GM19463 (cell line): ENCODE measurements at regions not wholly inside any gene's neighbourhood (a gene's known extent, or its start where the extent isn't known, plus 50 kb on each side); places are given as distances from the start of the nearest gene placed in this dataset.
"Not testable (repeated sequence)": the region's sequence is repeated elsewhere in the genome, so short reads cannot be mapped to it uniquely, and the experiment has no call there.

ENCODE experiments used
- ATAC-seq: cut with Tn5 transposase; IDR thresholded peaks from one replicate; pipeline ENCODE4 v1.9.1; 2021; ENCODE audit warnings: mild to moderate bottlenecking, moderate library complexity; ENCODE audit not compliant: unreplicated experiment

DNA sequence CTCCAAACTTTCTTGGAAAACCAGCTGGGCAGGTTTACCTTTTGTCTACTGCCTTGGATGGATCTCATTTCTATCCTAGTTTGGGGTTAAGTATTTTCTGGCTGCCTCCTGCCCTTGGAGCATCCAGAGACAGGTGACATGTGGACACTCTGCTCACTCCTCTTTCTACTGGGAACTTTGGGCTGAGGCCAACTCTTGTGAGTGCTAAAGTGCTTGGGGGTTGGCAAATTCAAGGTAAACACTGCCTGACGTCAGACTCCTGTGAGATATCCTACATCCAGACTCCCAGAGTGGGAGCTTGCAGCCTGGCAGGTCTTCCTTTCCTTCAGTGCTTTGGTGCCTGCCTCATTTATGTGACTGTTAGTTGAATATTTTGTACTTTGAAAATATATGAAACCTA lies 388.1 kb downstream of the KCNRG start:
- ATAC-seq, result no peak

DNA sequence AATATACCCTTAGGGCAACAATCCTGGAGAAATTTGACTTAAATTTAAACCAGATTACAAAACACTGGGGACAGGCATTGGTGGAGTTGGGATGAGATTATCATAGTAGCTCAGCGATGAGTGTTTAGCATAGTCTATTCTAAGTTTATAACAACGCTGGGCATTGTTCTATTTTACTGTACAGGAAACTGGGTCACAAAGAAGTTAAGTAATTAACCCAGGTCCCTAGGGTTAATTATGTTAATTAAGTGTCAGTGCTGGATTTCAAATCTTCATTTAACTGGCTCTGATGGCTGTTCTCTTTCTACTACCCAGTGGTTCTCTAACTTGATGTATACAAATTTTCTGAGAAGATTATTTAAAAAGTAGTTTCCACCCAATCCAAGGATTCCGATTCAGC lies 388.9 kb downstream of the KCNRG start:
- ATAC-seq, result no peak

DNA sequence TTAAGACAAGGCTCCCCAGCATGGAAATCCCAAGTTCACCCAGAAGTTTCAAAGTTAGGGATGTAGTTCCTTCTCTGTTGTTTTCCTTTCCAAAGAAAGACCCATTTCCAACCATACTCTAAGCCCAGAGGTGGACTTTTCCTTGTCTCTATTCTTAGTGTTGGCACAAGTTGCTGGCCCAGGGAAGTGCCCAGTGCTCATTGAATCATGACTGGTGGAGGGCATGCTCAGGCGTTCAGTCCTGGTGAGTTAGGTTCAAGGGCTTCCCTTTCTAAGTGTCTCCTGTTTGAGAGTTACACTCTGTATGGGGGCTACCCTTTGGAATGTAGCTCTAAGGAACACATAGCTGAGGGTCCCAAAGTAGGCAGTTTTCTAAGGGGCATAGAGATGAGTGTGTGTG lies 389.5 kb downstream of the KCNRG start:
- no peak for ATAC-seq

- ATAC-seq, result no peak
Observed at GRCh38 chr13:50406831-50407230, 391.6 kb downstream of the KCNRG start.

- ATAC-seq, result no peak
Observed at GRCh38 chr13:50408068-50408467, 392.8 kb downstream of the KCNRG start.

DNA sequence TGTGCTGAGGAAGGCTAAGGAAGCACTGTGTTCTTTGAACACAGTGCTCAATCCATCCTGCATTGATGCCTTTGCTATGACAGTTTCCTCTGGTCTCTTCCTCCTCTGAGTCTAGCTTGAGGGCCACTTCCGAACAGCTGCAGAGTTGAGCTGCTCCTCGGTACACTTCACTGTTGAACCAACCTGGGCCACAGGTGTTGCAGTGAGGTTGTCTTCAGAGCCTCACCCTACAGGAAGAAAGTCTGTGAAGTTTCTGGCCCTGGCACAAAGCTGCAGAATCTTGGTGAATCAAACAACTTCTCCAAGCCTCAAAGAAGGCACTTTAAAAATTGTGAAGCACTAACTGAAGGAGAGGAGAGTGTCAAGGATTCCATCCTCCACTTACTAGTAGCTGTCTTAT lies 394.0 kb downstream of the KCNRG start:
- ATAC-seq, result no peak

- ATAC-seq, result no peak
Observed at GRCh38 chr13:50410921-50411746, 395.9 kb downstream of the KCNRG start.

DNA sequence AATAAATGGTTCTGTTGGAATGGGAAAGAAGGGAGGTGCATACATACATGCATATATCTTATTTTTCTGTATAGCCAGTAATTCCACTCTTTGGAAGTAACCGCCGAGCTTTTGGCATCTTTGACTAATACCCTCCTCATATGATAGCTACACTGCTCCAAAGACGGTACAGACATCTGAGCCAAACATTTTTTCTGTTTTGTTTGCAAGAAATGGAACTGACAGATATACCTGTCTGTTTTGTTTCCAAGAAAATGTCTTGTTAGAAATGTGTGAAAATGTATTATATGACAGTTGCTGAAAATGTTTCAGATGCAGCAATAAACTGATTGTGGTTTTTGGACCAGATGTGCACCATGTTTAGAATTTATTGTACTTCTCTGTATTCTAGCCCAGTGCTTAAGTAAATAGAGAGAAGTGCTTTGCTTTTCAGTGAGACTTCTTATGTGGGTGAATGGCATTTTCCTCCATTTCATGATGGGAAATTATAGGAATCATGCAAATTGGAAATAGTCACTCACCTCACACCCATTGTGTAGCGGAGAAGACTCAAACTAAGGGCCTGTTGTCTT lies 396.9 kb downstream of the KCNRG start:
- ATAC-seq, result no peak

DNA sequence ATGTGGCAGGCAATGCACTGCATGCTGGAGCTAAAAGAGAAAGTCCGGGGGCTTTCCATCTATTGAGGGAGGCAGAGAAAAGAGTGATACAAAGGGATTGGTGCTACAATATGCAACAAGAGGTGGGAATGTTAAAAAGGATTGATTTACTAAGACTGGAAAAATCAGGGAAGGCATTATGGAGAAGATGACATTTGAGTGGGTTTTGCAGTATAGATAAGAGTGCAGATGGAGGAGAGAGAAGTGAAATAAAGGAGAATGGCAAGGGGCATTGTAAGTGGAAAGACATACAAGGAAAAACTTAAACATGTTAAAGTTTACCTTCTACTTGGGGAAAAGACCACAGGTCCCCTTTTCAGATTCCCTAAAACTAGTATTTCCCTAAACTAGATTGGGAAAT lies 399.4 kb downstream of the KCNRG start:
- ATAC-seq, result no peak

DNA sequence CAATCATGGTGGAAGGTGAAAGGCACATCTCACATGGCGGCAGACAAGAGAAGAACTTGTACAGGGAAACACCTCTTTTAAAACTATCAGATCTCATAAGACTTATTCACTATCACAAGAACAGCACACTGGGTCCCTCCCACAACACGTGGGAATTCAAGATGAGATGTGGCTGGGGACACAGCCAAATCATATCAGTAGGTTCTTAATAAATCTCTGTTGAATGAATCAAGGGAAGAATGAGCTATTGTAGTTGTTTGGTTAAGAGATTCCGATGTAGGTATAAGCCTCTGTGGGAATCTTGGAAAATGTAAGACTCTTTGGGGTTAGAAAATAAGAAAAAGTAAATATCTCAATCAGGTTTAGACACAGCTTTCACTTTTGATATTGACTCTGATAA lies 400.2 kb downstream of the KCNRG start:
- no peak for ATAC-seq

DNA sequence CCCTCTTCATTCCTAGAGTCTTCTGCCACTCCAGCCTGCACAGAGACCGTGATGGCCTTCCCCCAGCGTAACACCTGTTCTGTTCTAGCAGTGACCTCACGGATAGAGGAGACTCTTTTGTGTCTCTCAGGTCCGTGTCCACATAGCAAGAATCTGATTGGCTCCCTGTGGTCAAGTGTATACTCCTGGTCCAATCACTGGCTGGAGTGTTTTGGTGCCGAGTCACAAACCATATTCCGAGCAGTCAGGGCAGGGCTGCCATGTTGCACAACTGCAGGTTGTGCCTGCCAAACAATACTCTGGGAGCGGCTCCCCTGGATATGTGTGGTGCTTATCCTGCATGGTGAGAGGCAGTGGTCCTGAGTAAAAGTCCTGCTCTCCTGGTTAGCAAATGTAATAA lies 402.4 kb downstream of the KCNRG start:
- no peak for ATAC-seq

DNA sequence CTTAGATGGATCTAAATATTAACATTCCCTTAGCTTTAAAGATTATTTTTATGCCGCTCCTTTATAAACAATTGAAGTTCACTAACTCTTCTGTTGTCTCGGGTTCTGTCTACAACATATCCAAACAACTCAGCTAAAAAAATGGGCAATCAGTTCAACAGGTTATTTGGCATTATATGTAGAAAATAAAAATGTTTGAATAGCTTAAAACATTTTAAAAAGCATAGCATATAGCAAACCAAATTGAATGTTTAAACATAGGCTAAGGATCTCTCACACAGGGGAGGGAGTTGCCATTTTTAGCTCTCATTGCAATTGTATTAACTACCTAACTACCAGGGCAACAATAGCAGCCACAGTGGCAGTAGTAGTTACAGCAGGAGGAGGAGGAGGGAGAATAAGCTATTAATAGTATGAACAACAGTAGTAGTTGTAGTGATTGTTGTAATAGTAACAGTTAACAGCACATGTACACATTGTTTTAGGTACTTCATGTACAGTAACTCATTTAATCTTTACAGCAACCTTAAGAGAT lies 404.2 kb downstream of the KCNRG start:
- ATAC-seq, result no peak

GRCh38 chr13:50419896-50420295 lies 404.7 kb downstream of the KCNRG start:
- ATAC-seq, result no peak

GRCh38 chr13:50420718-50421472 lies 405.7 kb downstream of the KCNRG start:
- no peak for ATAC-seq

DNA sequence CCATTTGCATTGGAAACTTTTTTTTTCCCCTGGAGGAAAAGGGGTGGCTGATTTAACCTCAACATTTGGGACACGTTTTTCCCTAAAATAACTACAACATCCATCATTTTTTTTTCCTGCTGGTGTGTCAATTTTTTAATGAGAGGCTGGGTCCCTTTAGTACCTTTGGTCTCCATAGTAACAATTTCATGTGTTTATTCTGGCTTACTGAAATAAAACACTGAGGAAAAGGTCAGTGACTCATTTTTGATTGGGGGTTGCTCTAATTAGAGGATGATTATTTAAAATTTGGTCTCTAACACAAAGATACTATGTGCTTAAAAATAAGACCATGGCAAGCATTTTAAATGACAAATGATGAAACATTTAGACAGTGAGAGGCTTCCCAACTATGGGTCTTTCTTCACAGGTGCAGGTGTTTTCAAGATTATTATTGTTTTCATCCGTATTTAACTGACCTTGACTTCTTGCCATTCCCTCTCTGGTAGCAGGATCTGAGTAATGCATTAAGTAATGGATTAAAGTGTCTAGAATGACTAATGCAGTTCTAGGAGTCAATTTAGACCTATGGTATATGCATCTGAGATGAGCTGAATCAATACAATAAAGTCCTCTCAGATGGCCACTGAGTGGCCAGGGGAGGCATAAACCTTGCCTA lies 406.4 kb downstream of the KCNRG start:
- no peak for ATAC-seq

- ATAC-seq, result no peak
Observed at GRCh38 chr13:50422181-50423148, 407.2 kb downstream of the KCNRG start.

GRCh38 chr13:50424993-50425392 lies 409.7 kb downstream of the KCNRG start:
- ATAC-seq, result no peak

GRCh38 chr13:50425772-50426171 lies 410.5 kb downstream of the KCNRG start:
- no peak for ATAC-seq

- ATAC-seq, result no peak
Observed at GRCh38 chr13:50426927-50427326, 411.7 kb downstream of the KCNRG start.

DNA sequence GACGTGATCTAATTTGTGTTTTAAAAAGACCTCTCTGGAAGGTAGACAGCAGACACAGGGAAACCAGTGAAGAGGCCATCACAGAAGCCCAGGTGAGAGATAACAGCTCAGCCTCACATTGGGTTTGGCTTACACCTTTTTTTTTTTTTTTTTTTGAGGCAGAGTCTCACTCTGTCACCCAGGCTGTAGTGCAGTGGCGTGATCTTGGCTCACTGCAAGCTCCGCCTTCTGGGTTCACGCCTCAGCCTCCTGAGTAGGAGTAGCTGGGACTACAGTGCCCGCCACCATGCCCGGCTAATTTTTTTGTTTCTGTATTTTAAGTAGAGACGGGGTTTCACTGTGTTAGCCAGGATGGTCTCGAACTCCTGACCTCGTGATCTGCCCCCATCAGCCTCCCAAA lies 412.3 kb downstream of the KCNRG start:
- ATAC-seq, result not testable (repeated sequence)
